ENCODE measurements at regions not wholly inside any gene's neighbourhood (a gene's known extent, or its start where the extent isn't known, plus 50 kb on each side); places are given as distances from the start of the nearest gene placed in this dataset.

DNA sequence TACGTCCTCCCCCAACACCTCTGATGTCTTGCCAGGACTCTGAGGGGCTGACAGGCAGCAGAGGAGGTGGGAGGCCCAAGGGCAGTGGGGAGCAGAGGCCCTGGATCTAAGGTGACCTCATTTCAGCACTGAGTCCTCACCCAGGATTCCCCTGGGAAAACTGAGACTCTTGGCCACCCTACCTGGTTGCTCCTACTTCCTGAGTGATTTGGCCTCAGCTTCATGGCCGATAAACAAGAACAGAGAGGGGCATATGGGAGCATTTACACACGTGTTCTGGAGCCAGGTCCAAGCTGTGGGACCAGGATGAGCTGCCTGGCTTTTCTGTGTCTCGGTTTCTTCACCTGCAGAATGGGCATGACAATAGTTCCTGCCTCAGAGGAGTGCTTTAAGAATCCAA lies 133.8 kb downstream of the ANKRD60 start:
- no peak overlapping the region for H2BK120ac ChIP-seq (ENCODE audit: low read depth, low read length)
- in situ Hi-C loops (cut with MboI; ENCODE audit: low sequenced_read_pairs) (no loop called here), dilution Hi-C loops (cut with HindIII; ENCODE audit: low sequenced_read_pairs, unreplicated experiment) (no loop called here), intact Hi-C loops (cut with micrococcal nuclease) (no loop called here)
- H4K20me1 ChIP-seq (ENCODE audit: insufficient read depth, low read length) = no peaks in the 10 kb centered on the region
- H4K8ac ChIP-seq (ENCODE audit: low read depth in 2 of 2, low read length in 2 of 2) = no peak overlapping the region
- H3K4ac ChIP-seq (ENCODE audit: low read depth, low read length) = no peak overlapping the region
- H3K4me2 ChIP-seq (ENCODE audit: low read depth, low read length) = no peak overlapping the region
- H3K9ac ChIP-seq (ENCODE audit: low read depth, low read length) = no peak overlapping the region
- H3K36me3 ChIP-seq (ENCODE audit: control insufficient read depth, insufficient read depth, low read length) = no peaks in the 10 kb centered on the region
- no peaks in the 10 kb centered on the region for H3K4me1 ChIP-seq (ENCODE audit: control insufficient read depth, insufficient read depth, low read length)
- no peak overlapping the region for H2AK5ac ChIP-seq (ENCODE audit: low read depth, low read length)
- no peak for TF ChIP-seq RAD21 (IDR thresholded peaks at IDR 0.05; ENCODE audit: low read length)
- TF ChIP-seq, protein P1, sequence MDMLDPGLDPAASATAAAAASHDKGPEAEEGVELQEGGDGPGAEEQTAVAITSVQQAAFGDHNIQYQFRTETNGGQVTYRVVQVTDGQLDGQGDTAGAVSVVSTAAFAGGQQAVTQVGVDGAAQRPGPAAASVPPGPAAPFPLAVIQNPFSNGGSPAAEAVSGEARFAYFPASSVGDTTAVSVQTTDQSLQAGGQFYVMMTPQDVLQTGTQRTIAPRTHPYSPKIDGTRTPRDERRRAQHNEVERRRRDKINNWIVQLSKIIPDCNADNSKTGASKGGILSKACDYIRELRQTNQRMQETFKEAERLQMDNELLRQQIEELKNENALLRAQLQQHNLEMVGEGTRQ (IDR thresholded peaks at IDR 0.05; ENCODE audit: low read depth, low read length) = no peak
- TF ChIP-seq, protein P2, sequence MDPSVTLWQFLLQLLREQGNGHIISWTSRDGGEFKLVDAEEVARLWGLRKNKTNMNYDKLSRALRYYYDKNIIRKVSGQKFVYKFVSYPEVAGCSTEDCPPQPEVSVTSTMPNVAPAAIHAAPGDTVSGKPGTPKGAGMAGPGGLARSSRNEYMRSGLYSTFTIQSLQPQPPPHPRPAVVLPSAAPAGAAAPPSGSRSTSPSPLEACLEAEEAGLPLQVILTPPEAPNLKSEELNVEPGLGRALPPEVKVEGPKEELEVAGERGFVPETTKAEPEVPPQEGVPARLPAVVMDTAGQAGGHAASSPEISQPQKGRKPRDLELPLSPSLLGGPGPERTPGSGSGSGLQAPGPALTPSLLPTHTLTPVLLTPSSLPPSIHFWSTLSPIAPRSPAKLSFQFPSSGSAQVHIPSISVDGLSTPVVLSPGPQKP (IDR thresholded peaks at IDR 0.05; ENCODE audit: borderline replicate concordance, low read depth, low read length) = no peak
- no peaks in the 10 kb centered on the region for H3K9me1 ChIP-seq (ENCODE audit: insufficient read depth, low read length)
- H3K23ac ChIP-seq (ENCODE audit: low read depth, low read length) = no peak overlapping the region
- no peaks in the 10 kb centered on the region; the same call in 1 of the 2 replicates for H3K27me3 ChIP-seq (ENCODE audit: control insufficient read depth, insufficient read depth, low read length)
- 67% methylated on average over 1 of the region's 4 CpGs; no CpG with 5 or more reads in 1 of the 2 experiments for WGBS, 2 experiments (ENCODE audit: extremely low coverage in 2 of 2, insufficient read length in 1 of 2)
- H3K79me1 ChIP-seq (ENCODE audit: low read depth in 1 of 2, low read length in 2 of 2) = no peaks in the 10 kb centered on the region
- no peak overlapping the region for H3K56ac ChIP-seq (ENCODE audit: extremely low read depth, insufficient read depth, low read length)
- no peak overlapping the region for H2BK5ac ChIP-seq (ENCODE audit: low read depth, low read length, poor library complexity, severe bottlenecking)
- H3K4me3 ChIP-seq (ENCODE audit: insufficient read depth, low read depth, low read length) = no peak overlapping the region
- no peak overlapping the region for H4K91ac ChIP-seq (ENCODE audit: insufficient read depth, low read depth, low read length)
- no peak overlapping the region for H3K27ac ChIP-seq (ENCODE audit: insufficient read depth, low read length)
- no peaks in the 10 kb centered on the region for H3K9me3 ChIP-seq (ENCODE audit: control insufficient read depth, insufficient read depth, low read length)
- BruUV-seq (replicated peaks) = no TSS peak
- H2BK20ac ChIP-seq (ENCODE audit: low read depth, low read length) = no peak overlapping the region
- no peak overlapping the region for H4K5ac ChIP-seq (ENCODE audit: low read depth, low read length)
- ChIA-PET POLR2A (ENCODE audit: unreplicated experiment) (no interaction called here), CTCF (no interaction called here)
- H2BK15ac ChIP-seq (ENCODE audit: low read depth, low read length) = no peak overlapping the region
- no peak overlapping the region for H2AK9ac ChIP-seq (replicated peaks; ENCODE audit: low read depth, low read length, poor library complexity)
- no peak overlapping the region for H3K14ac ChIP-seq (replicated peaks; ENCODE audit: low read depth, low read length)
- no peak overlapping the region for H3K18ac ChIP-seq (ENCODE audit: low read depth, low read length)
- ATAC-seq (ENCODE audit: low read depth) (no peak), DNase-seq (no peak)
- H2AFZ ChIP-seq (replicated peaks; ENCODE audit: low read length, poor library complexity) = no peak overlapping the region

Measured in IMR-90 (cell line).